ENCODE measurements at regions not wholly inside any gene's neighbourhood (a gene's known extent, or its start where the extent isn't known, plus 50 kb on each side); places are given as distances from the start of the nearest gene placed in this dataset.
A peak's percentile ranks its signal among the peaks of the same experiment; 100 is the strongest.
"Not testable (repeated sequence)": the region's sequence is repeated elsewhere in the genome, so short reads cannot be mapped to it uniquely, and the experiment has no call there.

DNA sequence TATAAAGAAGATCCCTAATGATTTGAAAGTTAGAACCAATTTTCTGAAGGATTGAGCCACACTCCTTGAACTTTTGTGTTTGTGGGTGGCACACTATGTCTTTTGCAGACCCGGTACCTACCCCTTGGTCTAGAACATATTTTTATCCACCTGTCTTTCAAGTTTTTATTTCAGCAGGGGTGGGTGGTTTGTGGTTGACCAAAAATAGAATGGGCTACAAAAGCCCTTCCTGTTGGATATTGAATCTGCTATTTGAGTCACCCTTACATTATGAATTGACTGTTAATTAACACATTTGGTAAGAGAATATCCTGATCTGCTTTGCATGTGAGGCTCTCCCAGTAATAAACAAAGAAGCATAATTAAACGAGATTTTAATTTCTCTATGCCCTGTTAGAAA, 401.2 kb downstream of the POTEH start:
- not testable (repeated sequence) for DNase-seq

- DNase-seq, result not testable (repeated sequence)
Measured at GRCh38 chr22:16105121-16105520, 415.3 kb downstream of the POTEH start.

DNA sequence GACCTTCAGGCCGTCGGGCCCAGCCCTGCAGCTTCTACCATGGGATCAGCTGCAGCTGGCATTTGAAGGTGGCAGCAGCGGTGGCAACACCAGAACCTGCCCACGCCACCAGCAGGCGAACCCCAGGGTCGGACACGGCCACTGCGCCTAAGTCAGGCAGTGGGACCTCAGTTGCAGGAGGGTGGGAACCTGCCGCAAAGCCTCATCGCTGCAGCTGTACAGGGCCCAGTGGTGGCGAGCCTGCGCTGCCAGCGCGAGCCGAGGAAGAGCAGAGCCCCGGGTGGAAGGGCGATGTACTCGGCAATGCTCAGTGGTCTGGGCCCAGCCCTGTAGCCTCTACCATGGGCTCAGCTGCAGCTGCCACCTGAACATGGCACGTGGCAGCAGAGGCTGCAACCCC, 441.6 kb downstream of the POTEH start:
- not testable (repeated sequence) for DNase-seq

- no peak for DNase-seq
Measured at GRCh38 chr22:16131918-16132317, 442.1 kb downstream of the POTEH start.

GRCh38 chr22:16132598-16132997, 442.8 kb downstream of the POTEH start:
- DNase-seq, result not testable (repeated sequence)

GRCh38 chr22:16146101-16146500, 446.5 kb downstream of the CCT8L2 start:
- not testable (repeated sequence) for DNase-seq

GRCh38 chr22:16146916-16147315, 445.7 kb downstream of the CCT8L2 start:
- DNase-seq, result peak; percentile 12 to 21

DNA sequence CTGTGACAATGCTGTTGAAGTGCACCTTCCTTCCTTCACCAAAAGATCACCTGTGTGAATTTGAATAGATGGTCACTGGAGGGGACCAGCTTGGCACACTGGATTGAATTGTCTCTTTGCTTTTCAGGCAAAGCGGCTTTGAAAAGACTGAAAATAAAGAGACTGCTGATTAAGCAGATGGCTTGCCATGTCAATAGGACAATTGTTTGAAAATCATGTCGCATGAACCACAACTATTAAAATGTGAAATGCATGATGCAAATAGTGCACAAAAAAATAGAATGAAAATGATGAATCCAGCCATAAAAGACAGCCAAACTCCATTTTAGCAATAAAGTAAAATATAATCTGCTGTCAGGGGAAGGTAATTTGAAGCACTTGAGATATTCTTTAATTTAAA, 415.3 kb downstream of the CCT8L2 start:
- not testable (repeated sequence) for DNase-seq

DNA sequence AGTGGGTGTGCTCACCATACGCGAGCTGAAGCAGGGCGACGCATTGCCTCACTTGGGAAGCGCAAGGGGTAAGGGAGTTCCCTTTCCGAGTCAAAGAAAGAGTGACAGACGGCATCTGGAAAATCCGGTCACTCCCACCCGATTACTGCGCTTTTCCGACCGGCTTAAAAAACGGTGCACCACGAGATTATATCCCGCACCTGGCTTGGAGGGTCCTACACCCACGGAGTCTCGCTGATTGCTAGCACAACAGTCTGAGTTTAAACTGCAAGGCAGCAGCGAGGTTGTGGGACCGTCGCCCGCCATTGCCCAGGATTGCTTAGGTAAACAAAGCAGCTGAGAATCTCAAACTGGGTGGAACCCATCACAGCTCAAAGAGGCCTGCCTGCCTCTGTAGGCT, 408.7 kb downstream of the CCT8L2 start:
- not testable (repeated sequence) for DNase-seq
